ENCODE measurements at regions not wholly inside any gene's neighbourhood (a gene's known extent, or its start where the extent isn't known, plus 50 kb on each side); places are given as distances from the start of the nearest gene placed in this dataset.
"Not testable (repeated sequence)": the region's sequence is repeated elsewhere in the genome, so short reads cannot be mapped to it uniquely, and the experiment has no call there.

DNA sequence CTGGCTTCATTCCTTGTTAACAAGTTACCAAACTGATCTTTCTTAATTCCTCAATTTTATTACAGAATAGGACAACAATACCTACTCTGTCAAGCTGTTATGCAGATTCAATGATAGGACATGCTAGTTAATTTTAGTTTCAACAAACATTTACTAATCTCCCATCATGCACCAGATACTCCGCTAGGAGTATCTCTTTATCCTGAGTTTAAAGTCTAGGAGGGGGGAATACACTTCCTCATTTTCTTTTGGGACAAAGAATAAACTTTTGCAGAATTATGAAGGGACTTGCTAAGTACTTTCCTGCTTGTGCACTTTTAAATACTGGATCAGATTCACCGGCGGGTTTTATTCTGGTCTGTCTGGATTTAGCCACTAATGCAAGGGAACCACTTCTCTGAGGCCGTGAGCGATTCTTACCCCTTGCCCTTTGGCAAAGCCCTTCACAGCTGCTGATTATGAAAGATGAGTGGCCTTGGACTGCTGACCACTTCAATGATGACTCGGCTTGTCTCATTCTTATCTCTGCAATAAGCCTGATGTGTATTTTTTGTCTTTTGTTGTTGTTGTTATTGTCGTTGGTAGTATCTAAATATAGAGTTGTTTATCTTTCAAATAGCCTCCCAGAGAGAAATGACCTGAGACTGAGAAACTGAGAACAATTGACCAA is 73.9 kb downstream of the RMI1 start:
- no peak for DNase-seq (ENCODE audit: low read depth)

DNA sequence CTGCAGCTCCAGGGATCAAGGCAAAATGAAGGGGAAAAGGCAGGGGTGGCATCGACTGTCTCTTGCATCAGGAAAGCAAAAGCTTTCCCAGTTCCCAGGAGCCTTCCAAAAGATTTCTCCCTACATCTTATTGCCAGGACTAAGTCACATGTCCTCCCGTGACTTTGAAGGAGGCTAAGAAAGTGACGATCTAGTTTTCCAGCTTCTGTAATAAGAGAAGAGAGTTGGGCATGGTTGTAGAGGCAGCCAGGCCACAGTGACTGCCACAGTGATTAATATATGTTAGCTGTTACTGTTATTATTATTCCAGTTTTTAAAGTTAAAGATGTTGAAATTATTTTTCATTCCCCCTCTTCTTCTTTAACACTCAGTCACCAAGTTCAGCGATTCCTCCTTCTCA is 77.1 kb downstream of the RMI1 start:
- no peak for DNase-seq (ENCODE audit: low read depth)

GRCh38 chr9:84059936-84060335 is 79.3 kb downstream of the RMI1 start:
- no peak for DNase-seq (ENCODE audit: low read depth)

- DNase-seq (ENCODE audit: low read depth) = no peak
These were observed 81.1 kb downstream of the RMI1 start for GRCh38 chr9:84061613-84062193.

- DNase-seq (ENCODE audit: low read depth) = no peak
These were observed 81.9 kb downstream of the RMI1 start for GRCh38 chr9:84062538-84062937.

DNA sequence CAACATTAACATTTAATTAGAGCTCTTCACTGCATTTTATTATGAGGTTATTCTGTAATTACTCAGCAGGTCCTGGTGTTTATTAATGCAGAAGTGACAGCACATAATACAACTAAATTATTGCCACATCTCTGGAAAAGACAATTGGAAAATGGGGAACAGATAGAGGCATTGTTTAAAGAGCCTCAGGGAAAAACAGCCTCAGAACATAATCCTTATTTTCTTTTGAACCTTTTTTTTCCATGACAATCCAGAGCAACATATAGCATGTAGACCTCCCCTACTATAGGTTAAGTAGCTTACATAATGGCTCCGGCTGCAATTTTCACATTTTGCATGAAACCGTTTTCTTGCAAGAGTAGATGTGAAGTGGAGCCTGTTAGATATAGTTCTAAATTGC is 87.2 kb downstream of the RMI1 start:
- DNase-seq (ENCODE audit: low read depth) = no peak

DNA sequence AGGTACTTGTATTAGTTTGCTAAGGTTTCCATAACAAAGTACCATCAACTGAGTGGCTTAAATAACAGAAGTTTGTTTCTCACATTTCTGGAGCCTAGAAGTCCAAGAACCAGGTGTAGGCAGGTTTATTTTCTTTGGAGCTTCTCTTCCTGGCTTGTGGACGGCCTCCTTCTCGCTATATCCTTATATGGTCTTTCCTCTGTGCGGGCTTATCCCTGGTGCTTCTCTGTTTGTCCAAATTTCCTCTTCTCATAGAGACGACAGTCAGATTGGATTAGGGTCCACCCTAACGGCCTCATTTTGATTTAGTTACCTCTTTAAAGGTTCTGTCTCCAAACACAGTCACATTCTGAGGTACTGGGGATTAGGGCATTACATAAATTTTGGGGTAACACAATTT is 88.3 kb downstream of the RMI1 start:
- DNase-seq (ENCODE audit: low read depth) = no peak

GRCh38 chr9:84070590-84070989 is 90.0 kb downstream of the RMI1 start:
- DNase-seq (ENCODE audit: low read depth) = no peak

GRCh38 chr9:84072621-84073180 is 92.1 kb downstream of the RMI1 start:
- DNase-seq (ENCODE audit: low read depth) = no peak

GRCh38 chr9:84075004-84075403 is 94.4 kb downstream of the RMI1 start:
- no peak for DNase-seq (ENCODE audit: low read depth)

DNA sequence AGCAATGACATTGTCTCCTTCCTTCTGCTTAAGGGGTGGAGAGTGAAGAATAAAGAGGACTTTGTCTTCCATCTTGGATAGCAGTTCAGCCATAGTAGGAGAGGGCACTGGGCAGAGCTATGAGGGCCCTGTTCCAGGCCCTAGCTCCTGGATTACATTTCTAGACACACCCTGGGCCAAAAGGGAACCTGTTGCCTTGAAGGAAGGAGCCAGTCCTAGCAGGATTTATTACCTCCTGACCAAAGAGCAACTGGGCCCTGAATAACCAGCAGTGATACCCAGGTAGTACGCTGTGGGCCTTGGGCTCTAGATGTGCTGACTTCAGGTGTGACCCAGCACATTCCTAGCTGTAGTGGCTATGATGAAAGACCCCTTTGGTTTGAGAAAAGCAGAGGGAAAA is 95.8 kb downstream of the RMI1 start:
- DNase-seq (ENCODE audit: low read depth) = no peak

DNA sequence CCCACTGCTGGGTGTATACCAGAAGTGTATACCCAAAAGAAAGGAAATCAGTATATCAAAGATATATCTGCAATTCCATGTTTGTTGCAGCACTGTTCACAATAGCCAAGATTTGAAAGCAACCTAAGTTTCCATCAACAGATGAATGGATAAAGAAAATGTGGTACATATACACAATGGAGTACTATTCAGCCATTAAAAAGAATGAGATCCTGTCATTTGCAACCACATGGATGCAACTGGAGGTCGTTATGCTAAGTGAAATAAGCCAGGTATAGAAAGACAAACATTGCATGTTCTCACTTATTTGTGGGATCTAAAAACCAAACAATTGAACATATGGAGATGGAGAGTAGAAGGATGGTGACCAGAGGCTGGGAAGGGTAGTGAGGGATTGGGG is 97.2 kb downstream of the RMI1 start:
- not testable (repeated sequence) for DNase-seq (ENCODE audit: low read depth)

GRCh38 chr9:84079994-84080393 is 99.4 kb downstream of the RMI1 start:
- no peak for DNase-seq (ENCODE audit: low read depth)

GRCh38 chr9:84101964-84102632 is 121.5 kb downstream of the RMI1 start:
- DNase-seq (ENCODE audit: low read depth) = no peak

- DNase-seq (ENCODE audit: low read depth) = no peak
These were observed 123.2 kb downstream of the RMI1 start for GRCh38 chr9:84103651-84104377.

DNA sequence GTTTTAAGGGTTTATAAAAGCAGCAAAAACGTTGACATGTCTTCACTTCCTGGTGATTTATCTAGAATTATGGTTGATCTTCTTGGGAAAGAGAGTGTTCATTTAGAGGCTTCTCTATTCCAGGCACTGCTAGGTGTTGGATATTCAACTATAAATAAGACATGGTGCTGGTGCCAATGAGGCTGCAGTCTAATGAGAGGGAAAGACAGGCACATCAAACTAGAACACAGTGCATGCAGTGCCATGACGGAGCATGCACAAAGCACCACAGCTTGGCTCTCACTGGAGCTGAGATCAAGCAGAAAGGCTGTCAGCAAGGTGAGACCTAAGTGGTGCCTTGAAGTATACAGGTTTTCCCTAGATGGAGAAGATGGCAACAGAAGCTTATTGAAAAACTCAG is 126.5 kb downstream of the RMI1 start:
- DNase-seq (ENCODE audit: low read depth) = no peak

- DNase-seq (ENCODE audit: low read depth) = no peak
These were observed 127.4 kb downstream of the RMI1 start for GRCh38 chr9:84107995-84108394.

- DNase-seq (ENCODE audit: low read depth) = peak; percentile 80
These were observed 131.1 kb downstream of the RMI1 start for GRCh38 chr9:84111726-84112125.

GRCh38 chr9:84121991-84122523 is 141.5 kb downstream of the RMI1 start:
- peak; percentile 56 for DNase-seq (ENCODE audit: low read depth)

- no peak for DNase-seq (ENCODE audit: low read depth)
These were observed 142.0 kb downstream of the RMI1 start for GRCh38 chr9:84122572-84122971.

DNA sequence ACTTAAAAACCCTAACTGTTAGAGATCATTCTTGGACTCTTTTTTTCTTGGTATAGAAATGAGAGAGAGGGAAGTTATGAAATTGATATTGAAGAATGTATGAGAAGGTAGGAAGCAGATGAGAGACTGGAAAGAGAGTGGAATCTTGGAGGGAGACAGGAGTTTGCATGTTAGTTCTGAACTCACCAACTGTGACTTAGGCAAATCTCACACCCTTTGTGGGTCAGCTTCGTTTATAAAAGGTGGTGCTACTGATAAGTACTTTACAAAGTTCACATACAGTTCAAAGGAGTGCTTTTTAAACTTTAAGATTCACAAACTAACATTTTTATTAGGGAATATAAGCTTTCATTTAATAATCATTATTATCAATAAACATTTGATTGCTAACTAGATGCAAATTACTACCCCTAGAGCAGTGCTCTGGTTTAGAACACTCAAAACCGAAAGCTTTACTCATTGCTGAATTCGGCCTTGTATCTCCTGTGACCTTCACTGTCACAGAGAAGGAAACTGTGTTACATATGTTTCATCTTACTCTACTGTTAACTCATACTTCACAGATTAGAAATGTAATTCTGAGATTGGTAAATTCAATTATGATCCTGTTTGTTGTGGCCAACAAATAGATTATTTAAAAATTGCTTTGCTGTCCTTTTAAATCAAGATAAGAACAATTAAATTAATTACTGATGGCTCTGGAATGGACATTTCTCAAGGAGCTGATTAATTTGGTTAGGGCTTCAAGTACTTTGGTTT is 143.2 kb downstream of the RMI1 start:
- DNase-seq (ENCODE audit: low read depth) = no peak

All from renal cortical epithelial cell (primary cell).